B cell (primary cell): ENCODE measurements at regions not wholly inside any gene's neighbourhood (a gene's known extent, or its start where the extent isn't known, plus 50 kb on each side); places are given as distances from the start of the nearest gene placed in this dataset.

ENCODE experiments used
- ATAC-seq: fragments of 200-7000 bp; cut with Tn5 transposase; one replicate; pipeline ENCODE4 v1.10.0; 2021; ENCODE audit warnings: low read depth, mild to moderate bottlenecking, moderate number of reproducible peaks, moderate library complexity
- CTCF ChIA-PET: fragments of 350-600 bp; sonication (Branson Sonifier 250); formaldehyde crosslinking; loops from one replicate; lab custom pipeline; 2021; ENCODE audit warnings: antibody characterized with exemption, inconsistent platforms; lab: Charles Lee
- POLR2A ChIA-PET: fragments of 350-600 bp; sonication (Branson Sonifier 250); formaldehyde crosslinking; loops from one replicate; lab custom pipeline; 2021; ENCODE audit warnings: antibody characterized with exemption; lab: Charles Lee
- DNase-seq: peaks from one replicate; pipeline ENCODE4 v3.0.0; 2013
- H2AFZ ChIP-seq: 2 replicates; pipeline ENCODE4 v1.6.1; 2012; ENCODE audit warnings: mild to moderate bottlenecking, low read depth, low read length; ENCODE audit not compliant: insufficient read depth, poor library complexity, severe bottlenecking
- H3K27ac ChIP-seq, 2 donors: 1 replicate in 1 of 2; 2 replicates in 1 of 2; pipeline ENCODE4 v1.5.1; 2012 to 2013; ENCODE audit warnings: low read length in 2 of 2, mild to moderate bottlenecking in 2 of 2, moderate library complexity in 1 of 2
- H3K27me3 ChIP-seq, 4 experiments: fragments of 200-600 bp in 1 of 4; sonication (generic) in 1 of 4; replicated peaks in 1 of 4; 1 replicate in 2 of 4; 2 replicates in 2 of 4; pipeline versions ENCODE4 v1.6.1 to v1.7.0; 2013 to 2016; ENCODE audit warnings: low read length in 3 of 4, mild to moderate bottlenecking in 2 of 4, mixed read lengths in 1 of 4, moderate library complexity in 1 of 4; ENCODE audit not compliant: insufficient read depth in 4 of 4, control insufficient read depth in 3 of 4; ENCODE audit errors: control extremely low read depth in 1 of 4
- H3K36me3 ChIP-seq, 2 experiments: replicated peaks in 1 of 2; 1 replicate in 1 of 2; 2 replicates in 1 of 2; pipeline versions ENCODE4 v1.6.1 to v1.7.1; 2013; ENCODE audit warnings: low read length in 1 of 2; ENCODE audit not compliant: insufficient read depth in 2 of 2, control insufficient read depth in 1 of 2; ENCODE audit errors: control extremely low read depth in 1 of 2, extremely low read depth in 1 of 2
- H3K4me1 ChIP-seq, 2 donors: fragments of 200-600 bp in 1 of 2; sonication (generic) in 1 of 2; 1 replicate in 1 of 2; 2 replicates in 1 of 2; pipeline versions ENCODE4 v1.5.1 to v1.6.1; 2013 to 2017; ENCODE audit warnings: low read length in 2 of 2; ENCODE audit not compliant: control insufficient read depth in 2 of 2, insufficient read depth in 2 of 2
- H3K4me2 ChIP-seq: replicated peaks from 2 replicates; pipeline ENCODE3; 2012; ENCODE audit warnings: mild to moderate bottlenecking, low read depth, low read length; ENCODE audit not compliant: poor library complexity, severe bottlenecking
- H3K4me3 ChIP-seq, 5 experiments: fragments of 200-600 bp in 1 of 5; sonication (generic) in 1 of 5; 1 replicate in 3 of 5; 2 replicates in 2 of 5; pipeline versions ENCODE4 v1.5.1 to v1.7.0; 2011 to 2016; ENCODE audit warnings: low read length in 4 of 5, mild to moderate bottlenecking in 4 of 5, low read depth in 2 of 5, control low read depth in 1 of 5, moderate library complexity in 1 of 5; ENCODE audit not compliant: insufficient read depth in 1 of 5; ENCODE audit errors: control extremely low read depth in 1 of 5, extremely low read depth in 1 of 5
- H3K79me2 ChIP-seq: fragments of 200-600 bp; sonication (generic); one replicate; pipeline ENCODE4 v1.6.0; 2016; ENCODE audit warnings: low read length; ENCODE audit not compliant: control insufficient read depth, insufficient read depth
- H3K9ac ChIP-seq: fragments of 200-600 bp; sonication (generic); 2 replicates; pipeline ENCODE4 v1.6.1; 2017; ENCODE audit warnings: mild to moderate bottlenecking, low read length, moderate library complexity
- H3K9me3 ChIP-seq, 3 donors: one replicate each; pipeline versions ENCODE4 v1.6.1 to v1.7.1; 2013; ENCODE audit warnings: low read length in 2 of 3; ENCODE audit not compliant: control insufficient read depth in 2 of 3, insufficient read depth in 1 of 3; ENCODE audit errors: control extremely low read depth in 1 of 3
- H4K20me1 ChIP-seq: 2 replicates; pipeline ENCODE4 v1.6.0; 2012; ENCODE audit warnings: mild to moderate bottlenecking, low read length; ENCODE audit not compliant: insufficient read depth, control insufficient read depth, poor library complexity, severe bottlenecking
- H3K27ac Mint-ChIP-seq: one replicate; pipeline ENCODE4 v1.8.0; 2021; ENCODE audit warnings: mixed read lengths
- H3K27me3 Mint-ChIP-seq: one replicate; pipeline ENCODE4 v1.8.0; 2021; ENCODE audit warnings: mixed read lengths
- H3K4me1 Mint-ChIP-seq: one replicate; pipeline ENCODE4 v1.8.0; 2021; ENCODE audit warnings: mixed read lengths
- H3K4me3 Mint-ChIP-seq: one replicate; pipeline ENCODE4 v1.8.0; 2021; ENCODE audit warnings: mixed read lengths
- H3K9me3 Mint-ChIP-seq: one replicate; pipeline ENCODE4 v1.8.0; 2022; ENCODE audit warnings: mixed read lengths; ENCODE audit not compliant: insufficient read depth
- EZH2 ChIP-seq: IDR thresholded peaks from 2 replicates; pipeline ENCODE4 v1.6.1; 2012; ENCODE audit warnings: borderline replicate concordance, low read depth, mild to moderate bottlenecking, moderate library complexity, low read length; ENCODE audit not compliant: insufficient read depth, poor library complexity, severe bottlenecking
- WGBS: methylation state at CpG from one replicate; pipeline ENCODE4 v1.1.5; 2013; ENCODE audit warnings: missing lambda C conversion rate; ENCODE audit not compliant: insufficient coverage; 5-methylcytosine and 5-hydroxymethylcytosine counted together
- intact Hi-C: fragments of 100-400 bp; cut with micrococcal nuclease; formaldehyde crosslinking; loops from one replicate; pipeline ENCODE4 v1.10.0; 2022
- TF ChIP-seq, protein P1 (sequence below): fragments of 200-600 bp; IDR thresholded peaks from one replicate; pipeline ENCODE4 v1.8.0; 2022; ENCODE audit warnings: antibody characterized with exemption, mild to moderate bottlenecking

DNA sequence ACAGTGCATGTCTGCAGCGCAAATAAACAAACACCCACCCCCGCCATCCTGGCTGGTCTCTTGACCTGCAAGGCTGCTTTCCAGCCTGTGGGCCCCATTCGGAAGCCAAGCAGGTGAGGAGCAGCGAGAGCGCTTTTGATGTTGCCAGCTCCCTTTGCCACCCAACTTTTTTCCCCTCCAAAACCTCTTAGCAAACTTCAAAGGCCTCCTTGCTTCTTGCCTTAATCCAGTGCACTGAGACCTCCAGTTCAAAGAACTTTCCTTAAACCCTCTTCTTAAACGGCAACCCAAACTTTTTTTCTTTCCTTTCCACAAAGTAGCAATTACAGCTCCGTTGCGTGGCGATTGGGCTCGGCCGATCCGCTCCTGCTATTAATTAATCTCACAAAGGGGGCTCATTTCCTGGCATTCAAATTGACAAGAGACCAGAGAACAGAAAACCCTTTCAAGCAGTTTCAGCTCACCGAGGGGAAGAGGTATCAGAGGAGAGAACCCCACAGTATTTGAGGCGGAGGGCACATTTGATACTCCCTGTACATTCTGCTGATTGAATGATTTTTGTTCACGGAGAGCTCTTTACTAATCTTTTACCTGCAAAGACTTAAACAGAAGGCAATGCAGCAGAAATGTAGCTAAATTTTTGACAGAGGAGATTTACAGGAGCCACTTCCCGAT is 531.4 kb downstream of the TMEM182 start:
- Histone ChIP-seq H3K79me2 (no peaks in the 10 kb centered on the region), H3K27me3 (no peaks in the 10 kb centered on the region), H3K4me1 (no peaks in the 10 kb centered on the region), H4K20me1 (no peaks in the 10 kb centered on the region), H3K9ac (no peak overlapping the region), H3K9me3 (no peaks in the 10 kb centered on the region), H3K27ac (no peak overlapping the region), H2AFZ (no peak overlapping the region), H3K4me3 (no peak overlapping the region), H3K36me3 (no peaks in the 10 kb centered on the region), H3K4me2 (no peak overlapping the region)
- POLR2A ChIA-PET, result no interaction called here
- Mint-ChIP-seq H3K27me3 (peaks cover 3% of the 10 kb centered on the region), H3K9me3 (no peaks in the 10 kb centered on the region), H3K4me1 (no peaks in the 10 kb centered on the region), H3K4me3 (no peak overlapping the region), H3K27ac (no peak overlapping the region)
- intact Hi-C loops, result no loop called here
- ATAC-seq, result no peak
- TF ChIP-seq, protein P1, sequence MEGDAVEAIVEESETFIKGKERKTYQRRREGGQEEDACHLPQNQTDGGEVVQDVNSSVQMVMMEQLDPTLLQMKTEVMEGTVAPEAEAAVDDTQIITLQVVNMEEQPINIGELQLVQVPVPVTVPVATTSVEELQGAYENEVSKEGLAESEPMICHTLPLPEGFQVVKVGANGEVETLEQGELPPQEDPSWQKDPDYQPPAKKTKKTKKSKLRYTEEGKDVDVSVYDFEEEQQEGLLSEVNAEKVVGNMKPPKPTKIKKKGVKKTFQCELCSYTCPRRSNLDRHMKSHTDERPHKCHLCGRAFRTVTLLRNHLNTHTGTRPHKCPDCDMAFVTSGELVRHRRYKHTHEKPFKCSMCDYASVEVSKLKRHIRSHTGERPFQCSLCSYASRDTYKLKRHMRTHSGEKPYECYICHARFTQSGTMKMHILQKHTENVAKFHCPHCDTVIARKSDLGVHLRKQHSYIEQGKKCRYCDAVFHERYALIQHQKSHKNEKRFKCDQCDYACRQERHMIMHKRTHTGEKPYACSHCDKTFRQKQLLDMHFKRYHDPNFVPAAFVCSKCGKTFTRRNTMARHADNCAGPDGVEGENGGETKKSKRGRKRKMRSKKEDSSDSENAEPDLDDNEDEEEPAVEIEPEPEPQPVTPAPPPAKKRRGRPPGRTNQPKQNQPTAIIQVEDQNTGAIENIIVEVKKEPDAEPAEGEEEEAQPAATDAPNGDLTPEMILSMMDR, result no peak
- no peak for TF ChIP-seq EZH2
- no peak for DNase-seq
- CTCF ChIA-PET, result no interaction called here
- 29% methylated on average over 10 of the region's 16 CpGs for WGBS

- H3K27me3 Mint-ChIP-seq, result peaks cover 3% of the 10 kb centered on the region
- no peaks in the 10 kb centered on the region for H4K20me1 ChIP-seq
- no peak overlapping the region for H3K4me3 ChIP-seq
- no peaks in the 10 kb centered on the region for H3K4me1 Mint-ChIP-seq
- no peaks in the 10 kb centered on the region for H3K79me2 ChIP-seq
- H2AFZ ChIP-seq, result no peak overlapping the region
- no peaks in the 10 kb centered on the region for H3K9me3 ChIP-seq
- H3K4me3 Mint-ChIP-seq, result no peak overlapping the region
- ChIA-PET POLR2A (no interaction called here), CTCF (no interaction called here)
- ATAC-seq, result no peak
- intact Hi-C loops, result no loop called here
- H3K9me3 Mint-ChIP-seq, result no peaks in the 10 kb centered on the region
- H3K27ac ChIP-seq, result no peak overlapping the region
- H3K27ac Mint-ChIP-seq, result no peak overlapping the region
- no peak overlapping the region for H3K4me2 ChIP-seq
- TF ChIP-seq, protein P1, result no peak
- no peak for TF ChIP-seq EZH2
- no peaks in the 10 kb centered on the region for H3K4me1 ChIP-seq
- H3K9ac ChIP-seq, result no peak overlapping the region
- no peaks in the 10 kb centered on the region for H3K27me3 ChIP-seq
- no CpG with 5 or more reads among the region's 3 CpGs for WGBS
- no peak for DNase-seq
- no peaks in the 10 kb centered on the region for H3K36me3 ChIP-seq
Observed at GRCh38 chr2:103293742-103294077, 531.9 kb downstream of the TMEM182 start.
